ENCODE measurements at regions not wholly inside any gene's neighbourhood (a gene's known extent, or its start where the extent isn't known, plus 50 kb on each side); places are given as distances from the start of the nearest gene placed in this dataset.
A peak's percentile ranks its signal among the peaks of the same experiment; 100 is the strongest.

DNA sequence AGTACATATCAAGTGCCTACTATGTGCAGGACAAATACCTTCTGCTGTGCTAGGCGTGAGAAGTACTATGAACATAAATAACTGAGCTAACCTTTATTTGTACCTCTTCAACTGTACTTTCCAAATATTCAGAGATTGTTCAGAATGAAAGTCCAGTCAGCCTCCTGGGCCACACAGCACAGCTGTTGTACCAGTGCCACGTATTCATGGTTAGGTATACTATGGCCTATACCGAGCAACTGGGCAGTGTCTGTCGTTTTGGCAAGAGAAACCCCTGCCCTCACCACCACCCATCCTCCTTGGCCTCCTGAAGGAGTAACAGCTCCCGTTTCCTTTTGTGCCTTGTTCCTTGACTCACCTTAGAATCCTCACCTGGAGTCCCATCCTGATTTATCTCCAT is 53.0 kb downstream of the RASSF10 start:
- DNase-seq (ENCODE audit: low read depth in 2 of 2): no peak

DNA sequence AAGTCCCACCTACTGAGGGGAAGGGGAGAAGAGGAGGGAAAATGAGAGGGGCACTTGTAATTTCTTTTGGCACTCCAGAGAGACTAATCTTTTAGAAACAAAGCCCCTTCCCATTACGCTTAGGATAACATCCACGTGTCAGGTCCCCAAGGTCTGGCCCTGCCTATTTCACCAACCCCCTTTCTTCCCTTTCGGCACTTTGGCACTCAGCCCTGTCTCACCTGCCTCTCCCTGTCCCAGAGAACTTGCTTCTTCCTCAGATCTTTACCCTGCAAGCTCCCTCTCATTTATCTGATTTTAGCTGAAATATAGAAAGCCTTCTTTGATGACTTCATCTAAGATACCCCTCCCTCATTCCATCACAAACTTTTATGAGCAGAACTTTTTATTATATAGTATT is 55.5 kb downstream of the RASSF10 start:
- no peak for DNase-seq (ENCODE audit: low read depth in 2 of 2)

DNA sequence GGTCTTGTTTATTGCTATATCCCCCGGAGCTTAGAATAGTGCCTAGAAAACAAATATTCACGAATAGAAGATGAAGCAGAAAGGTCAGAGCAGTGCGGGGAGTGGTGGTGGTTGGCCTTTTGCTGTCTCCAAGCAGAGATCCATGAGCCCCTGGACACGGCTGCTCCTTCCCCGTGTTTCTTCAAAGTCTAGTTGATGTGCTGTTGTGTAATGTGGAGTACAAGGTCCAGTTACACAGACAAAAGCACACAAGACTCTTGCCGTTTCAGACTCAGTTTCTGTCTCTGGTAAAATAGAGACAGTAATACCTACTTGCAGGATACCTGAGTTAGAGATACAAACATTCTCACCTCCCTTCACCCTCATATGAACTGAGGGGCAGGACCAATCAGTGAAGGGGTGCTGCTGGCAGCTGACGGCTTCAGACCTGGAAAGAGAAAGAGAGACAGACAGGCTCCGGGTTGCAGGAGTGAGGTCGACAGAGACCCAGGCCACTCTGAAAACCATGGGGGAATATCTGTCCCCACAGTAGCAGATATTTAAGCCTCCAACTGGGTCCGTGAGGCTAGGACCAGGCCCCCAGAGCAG is 56.2 kb downstream of the RASSF10 start:
- DNase-seq (ENCODE audit: low read depth in 2 of 2): no peak

DNA sequence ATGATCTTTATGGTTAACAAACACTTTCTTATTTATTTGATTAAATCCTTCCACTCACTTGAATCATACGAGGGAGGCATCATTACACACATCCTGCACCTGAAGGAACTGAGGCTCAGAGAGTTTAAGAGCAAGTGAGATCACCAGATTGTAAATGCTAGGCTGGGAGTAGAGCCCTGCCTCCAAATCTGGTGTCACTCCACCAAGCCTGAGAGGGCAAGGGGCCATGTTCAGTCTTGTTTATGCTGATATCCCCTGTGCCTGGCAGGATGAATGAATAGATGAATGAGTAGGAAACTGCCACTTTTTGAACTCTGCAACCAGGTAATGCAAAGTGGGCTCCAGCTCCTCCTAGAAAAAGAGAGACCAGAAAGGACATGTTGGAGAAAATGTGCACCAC is 59.1 kb downstream of the RASSF10 start:
- DNase-seq (ENCODE audit: low read depth in 2 of 2): no peak

DNA sequence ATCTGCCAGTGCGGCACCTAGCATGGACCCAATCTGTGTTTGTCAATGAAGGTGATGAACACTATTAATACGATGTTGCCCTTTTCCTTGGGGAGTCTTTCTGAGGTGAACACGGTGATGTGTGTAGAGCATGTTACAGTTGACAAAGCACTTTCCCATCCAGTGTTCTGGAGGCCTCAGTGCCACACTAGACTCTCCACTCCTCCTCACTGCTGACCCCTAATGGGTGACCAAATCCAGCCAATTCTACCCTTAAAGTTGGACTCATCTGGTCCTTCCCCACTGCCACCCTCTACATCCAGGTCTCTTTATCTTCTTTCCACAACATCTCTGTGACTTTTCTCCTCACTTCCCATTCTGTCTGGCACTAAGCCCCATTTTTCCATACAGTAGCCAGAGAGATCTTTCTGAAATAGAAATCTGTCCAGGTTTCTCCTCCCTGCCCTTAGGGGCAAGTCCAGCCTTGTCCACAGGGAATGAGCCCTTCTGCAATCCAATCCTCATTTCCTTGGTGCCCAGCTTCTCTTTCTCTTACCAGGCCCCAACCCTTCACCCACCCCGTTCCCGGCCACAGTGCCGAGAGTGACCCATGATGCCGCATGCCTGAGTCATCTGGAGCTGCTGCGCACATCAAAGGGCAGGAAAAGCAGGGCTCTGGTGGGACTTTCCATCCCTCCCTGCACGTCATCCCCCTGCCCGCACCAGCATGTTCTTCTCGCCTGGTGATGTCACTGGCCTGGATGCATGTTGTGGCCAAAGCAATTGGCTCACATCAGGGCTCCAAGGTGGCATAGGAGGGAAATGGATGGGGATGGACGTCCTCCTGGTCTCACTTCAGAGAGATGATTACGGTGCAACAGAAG is 64.2 kb downstream of the RASSF10 start:
- DNase-seq (ENCODE audit: low read depth in 2 of 2): peak in 1 of 2 experiments; percentile 2

DNA sequence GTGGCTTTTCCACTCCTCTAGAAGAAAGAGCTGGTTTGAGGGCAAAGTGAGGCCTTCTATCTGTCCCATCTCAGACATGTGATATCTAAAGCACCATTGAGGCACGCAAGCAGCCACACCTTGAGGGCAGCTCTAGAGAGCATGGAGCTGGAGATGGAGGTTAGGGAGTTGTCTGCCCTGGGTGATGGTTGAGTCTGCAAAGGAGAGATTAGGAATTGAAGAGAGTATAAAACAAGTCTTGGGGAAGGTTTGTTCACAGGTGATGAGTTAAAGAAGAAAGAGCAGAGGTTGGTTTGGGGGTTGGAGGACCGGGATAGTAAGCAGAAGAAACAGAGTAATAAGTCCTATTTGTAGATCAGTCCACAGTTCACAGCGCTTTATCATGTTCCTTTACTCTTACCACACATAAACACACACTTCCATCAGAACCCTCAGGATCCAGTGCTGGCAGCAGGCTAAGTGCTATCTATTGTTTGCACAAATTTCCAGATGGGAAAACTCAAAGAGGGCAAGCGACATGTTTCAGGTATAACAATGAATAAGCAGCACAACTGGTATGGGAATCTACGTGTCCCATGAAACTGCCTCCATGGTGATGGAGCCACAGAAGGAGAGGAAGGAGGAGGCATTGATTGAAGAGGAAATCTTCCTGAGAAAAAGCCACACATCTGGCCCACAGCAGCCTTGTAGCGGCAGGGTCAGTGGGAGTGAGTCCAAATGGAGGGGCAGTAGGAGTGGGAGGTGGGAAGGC is 65.8 kb downstream of the RASSF10 start:
- no peak for DNase-seq (ENCODE audit: low read depth in 2 of 2)

DNA sequence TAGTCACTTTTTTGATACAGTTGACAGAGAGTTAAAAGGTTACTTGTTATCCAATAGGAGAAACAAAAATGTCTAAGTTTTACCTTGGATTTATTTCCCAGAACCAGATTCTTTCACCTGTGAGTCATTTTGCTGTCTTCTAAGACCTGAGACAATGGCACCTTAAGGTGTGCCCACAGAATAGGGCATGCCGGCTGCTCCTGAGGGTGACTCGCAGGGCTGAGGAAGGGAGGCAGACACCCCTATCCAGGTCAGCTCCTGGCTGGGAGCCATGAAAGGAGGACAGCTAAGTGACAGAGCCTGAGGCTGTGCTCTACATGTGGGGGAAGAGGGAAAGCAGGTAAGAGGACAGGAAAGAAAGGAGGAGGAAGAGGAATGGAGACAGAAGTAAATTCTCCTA is 67.8 kb downstream of the RASSF10 start:
- DNase-seq (ENCODE audit: low read depth in 2 of 2): no peak

DNA sequence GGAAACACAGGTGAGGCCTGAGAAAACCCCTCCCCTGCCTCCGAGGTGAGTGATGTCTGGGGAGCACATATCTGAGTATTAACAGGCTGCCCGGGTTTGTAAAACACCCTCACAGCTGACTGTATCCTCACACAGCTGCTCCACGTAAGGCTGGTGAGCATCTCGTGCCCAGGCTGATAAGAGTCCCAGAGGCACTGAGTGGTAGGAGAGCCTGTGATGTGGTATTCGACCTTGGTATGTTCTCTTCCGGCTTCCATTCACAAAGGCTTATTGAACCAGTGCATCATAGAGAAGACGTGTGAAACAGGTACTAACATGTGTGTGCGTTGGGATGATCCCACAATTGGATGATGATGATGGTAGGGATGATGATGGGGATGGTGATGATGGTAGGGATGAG is 71.7 kb downstream of the RASSF10 start:
- DNase-seq (ENCODE audit: low read depth in 2 of 2): no peak

DNA sequence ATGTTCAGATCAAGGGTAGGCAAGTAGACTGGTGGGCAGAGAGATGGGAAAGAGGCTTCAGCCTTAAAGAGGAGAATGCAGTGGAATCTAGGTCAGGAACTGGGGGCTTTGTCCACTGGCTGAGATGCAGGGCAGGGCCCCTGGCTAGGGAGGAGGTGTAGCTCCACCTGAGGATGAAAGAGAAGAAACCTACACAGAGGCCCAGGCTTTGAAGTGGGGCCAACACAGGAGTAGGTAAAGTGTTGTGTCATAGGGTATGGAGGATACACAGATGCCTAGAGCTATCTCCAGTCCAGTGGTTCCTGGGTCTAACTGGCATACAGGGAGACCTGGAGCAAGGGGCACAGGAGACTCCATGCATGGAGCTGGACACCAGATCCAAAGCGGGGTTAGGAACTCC is 73.5 kb downstream of the RASSF10 start:
- no peak for DNase-seq (ENCODE audit: low read depth in 2 of 2)

DNA sequence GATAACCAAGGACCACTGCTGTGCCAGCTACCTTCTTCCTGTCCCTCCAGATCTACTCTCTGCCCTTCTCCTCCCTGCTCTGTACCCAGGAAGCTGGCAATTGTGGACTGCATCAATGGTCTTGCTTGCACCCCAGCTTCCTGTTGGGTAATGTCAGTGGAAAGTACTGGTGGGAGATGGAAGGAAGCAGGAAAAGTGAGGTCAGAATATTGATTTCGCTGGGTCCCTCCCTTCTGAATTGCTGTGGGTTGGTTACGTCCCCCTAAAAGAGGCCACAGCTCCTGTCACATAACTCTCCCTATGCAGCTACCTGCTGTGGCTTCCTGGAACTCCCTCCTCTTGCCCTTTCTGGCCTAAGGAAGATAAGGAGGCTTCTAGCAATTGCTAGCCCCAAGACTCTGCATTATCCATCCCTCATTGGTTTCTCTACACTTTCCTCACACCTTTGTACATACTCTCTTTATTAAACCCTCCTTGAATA is 81.2 kb downstream of the RASSF10 start:
- DNase-seq (ENCODE audit: low read depth in 2 of 2): no peak

DNA sequence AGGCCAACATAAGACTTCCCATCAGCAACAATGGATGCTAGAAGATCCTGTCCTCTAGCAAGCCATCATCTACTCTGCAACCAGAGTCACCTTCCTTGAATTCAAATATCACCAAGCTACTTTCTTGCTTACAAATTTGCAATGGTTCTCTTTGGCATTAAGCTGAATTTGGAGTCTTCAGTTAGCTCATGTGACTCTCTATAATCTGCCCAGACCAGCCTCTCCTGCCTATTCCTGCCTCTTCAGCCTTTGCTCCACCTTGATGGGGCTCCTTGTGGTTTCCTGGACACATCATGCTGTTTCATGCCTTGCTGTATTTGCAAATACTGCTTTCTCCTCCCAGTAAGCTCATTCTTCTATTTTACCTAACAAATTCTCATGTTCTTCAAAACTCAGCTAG is 82.3 kb downstream of the RASSF10 start:
- DNase-seq (ENCODE audit: low read depth in 2 of 2): no peak

DNA sequence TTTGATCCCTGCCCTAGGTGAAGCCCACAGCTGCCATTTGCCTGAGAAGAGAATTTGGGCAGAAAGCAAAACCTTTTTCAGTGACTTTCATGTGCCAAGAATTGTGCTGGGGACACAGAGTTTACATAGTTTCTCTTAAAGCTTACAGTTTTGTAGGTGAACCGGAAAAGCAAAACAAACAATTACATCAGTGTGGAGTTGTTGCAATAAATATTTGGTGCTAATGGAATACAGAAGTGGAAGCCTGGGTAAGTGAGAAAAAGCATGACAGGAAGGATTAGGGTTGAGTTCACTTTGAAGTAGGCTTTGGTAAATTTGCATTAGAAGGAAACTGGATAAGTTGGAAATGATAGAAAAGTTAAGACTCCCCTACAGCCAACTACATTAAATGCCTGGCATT is 82.7 kb downstream of the RASSF10 start:
- no peak for DNase-seq (ENCODE audit: low read depth in 2 of 2)

DNA sequence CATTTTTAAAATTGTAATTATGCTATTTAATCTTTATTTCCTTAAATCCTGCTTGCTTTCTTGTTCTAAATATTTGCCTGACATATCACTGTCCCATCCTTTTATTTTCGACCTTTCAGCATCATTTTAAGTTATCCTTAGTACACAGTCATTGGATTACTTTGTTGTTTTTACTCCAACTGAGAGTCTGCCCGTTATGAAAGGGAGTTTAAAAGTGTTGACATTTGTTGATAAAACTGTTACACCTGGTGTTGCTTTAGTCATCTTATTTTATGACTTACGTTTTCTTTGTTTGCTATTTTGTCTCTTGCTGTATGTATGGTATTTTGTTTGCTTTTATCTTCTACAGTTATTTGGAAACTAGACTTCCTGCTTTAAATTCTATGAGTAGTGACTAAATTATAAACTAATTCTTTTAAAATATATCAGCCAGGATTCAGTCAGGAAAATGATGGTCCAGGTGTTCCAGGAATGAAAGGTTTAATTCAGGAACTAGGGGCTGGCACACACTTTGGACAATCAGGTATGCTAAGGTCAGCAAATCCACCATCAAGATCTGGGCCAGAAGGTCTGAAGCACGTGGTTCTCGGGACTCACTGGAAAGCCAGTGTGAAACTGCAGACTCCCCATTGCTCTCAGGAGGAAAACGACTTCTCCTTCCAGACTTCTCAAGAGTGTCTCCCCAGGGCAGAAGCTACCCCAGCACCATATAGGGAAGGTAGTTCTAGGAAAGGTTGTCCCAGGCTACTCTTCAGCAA is 86.0 kb downstream of the RASSF10 start:
- DNase-seq (ENCODE audit: low read depth in 2 of 2): no peak

DNA sequence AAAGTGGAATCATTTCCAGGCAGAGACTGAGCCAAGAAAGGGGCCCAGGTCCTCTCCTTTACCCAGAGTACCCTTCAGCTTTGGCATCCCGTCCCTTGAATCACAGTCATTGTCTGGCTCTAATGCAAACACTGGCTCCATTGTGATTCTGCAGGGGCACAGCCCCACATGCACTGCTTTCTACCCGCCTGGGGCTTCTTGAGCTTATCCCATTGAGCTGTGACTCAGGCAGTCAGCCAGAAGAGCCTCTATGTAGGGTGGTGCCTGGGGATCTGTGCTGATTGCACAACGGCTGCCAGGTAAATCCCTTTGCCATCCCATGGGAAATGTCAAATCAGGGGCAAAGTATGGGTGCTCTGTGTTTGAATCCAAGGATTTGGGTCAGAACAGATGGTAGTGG is 88.9 kb downstream of the RASSF10 start:
- no peak for DNase-seq (ENCODE audit: low read depth in 2 of 2)

DNA sequence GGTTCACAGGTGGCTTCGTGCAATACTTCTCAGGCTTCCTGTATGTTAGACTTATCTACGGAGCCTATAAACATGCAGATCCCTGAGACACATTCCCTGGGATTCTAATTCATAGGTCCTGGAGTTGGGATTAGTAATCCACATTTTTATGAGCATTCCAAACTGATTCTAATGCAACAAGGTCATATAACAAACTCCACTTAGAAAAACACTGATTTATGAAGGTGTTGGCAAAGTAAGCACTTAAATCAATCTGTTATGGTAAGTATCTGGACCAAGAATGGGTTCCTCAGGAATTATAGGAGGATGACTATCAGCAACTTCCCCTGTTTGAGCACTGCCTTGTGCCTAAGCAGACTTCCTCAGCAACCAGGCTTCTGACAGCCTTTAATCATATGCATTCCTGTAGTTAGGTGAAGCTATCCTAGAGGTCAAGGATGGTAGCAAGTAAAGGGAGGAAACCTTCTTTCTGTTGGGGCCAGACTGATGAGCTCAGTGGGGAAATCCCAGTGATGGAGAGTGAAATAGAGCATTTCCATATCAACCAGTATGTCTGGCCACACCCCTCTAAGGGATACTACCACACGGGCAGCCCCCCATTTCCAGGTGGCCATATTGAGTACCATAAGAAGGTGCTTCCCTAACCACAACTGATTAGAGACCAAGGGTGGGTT is 89.6 kb downstream of the RASSF10 start:
- DNase-seq (ENCODE audit: low read depth in 2 of 2): no peak

DNA sequence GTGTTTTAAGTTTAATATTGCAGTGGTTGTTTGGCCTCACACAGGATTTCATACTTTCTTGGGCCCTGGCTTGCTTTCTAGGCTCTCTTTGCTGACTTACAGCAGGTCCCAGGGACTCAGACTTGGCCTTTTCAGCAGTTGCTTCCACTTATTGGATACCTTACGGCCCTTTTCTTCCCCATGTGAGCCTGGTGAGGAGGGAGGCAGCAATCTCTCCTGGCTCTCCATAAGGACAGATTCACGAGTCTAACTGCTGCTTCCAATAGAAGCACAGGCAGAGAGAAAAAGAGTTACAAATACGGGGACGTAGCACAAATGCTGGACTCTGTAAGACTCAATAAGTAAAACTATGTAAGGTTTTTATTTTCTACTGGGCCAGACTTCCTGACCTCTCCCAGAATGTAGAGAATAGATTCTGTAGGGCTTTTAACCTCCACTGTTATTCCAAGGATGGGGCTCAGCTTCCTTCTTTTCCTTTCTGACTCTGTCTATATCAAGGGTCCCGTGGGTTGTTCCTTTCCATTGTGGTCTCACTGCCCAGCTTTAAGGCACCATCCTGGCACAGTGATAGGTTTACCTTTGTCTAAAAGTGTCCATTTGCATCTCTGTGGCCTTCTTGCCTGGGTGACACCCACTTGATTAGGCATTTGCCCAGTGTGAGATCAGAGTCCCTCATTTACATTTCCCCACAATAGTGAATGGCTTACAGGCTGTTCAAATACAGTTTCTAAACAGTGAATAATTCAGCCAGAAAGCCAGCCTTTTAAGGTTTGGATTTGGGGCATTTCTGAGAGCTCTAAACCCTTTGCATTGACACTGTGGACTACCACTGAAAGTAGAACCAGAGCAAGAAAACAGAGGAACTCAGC is 92.8 kb downstream of the RASSF10 start:
- DNase-seq (ENCODE audit: low read depth in 2 of 2): no peak

DNA sequence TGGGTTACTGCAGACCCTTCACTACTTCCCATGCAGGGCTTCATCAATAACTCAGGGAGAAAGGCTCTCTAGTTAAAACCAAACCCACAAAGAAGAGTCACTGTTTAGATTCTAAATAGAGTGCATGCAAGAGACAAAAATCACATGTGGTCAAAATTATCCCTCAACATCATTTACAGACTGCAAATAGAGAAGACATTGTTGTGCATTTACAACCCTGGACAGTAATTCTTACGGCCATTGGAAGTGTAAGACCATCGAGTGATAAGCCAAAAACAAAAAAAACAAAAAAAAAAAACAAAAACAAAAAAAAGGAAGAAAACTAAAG is 93.4 kb downstream of the RASSF10 start:
- DNase-seq (ENCODE audit: low read depth in 2 of 2): no peak

DNA sequence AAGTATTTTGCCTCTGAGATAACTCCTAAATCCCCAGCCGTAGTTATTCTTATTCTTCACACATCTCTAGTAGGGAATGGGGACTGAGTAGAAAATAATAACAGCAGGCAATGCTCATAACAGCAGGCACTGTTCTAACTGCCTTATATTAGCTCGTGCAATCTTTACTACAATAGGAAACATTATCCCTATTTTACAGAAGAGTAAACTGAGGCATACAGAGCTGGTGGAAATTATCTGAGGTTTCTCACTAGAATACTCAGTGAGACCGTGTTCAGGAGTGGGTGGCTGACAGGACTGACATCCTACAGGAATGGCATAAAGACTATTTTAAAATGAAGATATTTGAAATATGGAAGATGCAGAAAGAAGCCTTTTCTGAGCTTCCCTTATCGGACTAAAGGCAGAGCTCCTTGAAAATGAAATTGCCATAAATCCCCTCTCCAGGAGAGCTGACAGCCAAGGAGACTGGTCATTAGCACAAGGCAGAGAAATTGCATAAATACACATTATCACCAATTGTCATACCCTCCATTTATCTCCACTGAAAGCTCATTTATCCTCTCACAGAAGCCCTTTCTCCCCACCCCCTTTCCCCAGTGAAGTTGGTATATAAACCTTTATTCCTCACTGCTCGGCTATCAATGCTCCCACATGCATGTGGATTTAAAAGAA is 93.9 kb downstream of the RASSF10 start:
- DNase-seq (ENCODE audit: low read depth in 2 of 2): no peak

DNA sequence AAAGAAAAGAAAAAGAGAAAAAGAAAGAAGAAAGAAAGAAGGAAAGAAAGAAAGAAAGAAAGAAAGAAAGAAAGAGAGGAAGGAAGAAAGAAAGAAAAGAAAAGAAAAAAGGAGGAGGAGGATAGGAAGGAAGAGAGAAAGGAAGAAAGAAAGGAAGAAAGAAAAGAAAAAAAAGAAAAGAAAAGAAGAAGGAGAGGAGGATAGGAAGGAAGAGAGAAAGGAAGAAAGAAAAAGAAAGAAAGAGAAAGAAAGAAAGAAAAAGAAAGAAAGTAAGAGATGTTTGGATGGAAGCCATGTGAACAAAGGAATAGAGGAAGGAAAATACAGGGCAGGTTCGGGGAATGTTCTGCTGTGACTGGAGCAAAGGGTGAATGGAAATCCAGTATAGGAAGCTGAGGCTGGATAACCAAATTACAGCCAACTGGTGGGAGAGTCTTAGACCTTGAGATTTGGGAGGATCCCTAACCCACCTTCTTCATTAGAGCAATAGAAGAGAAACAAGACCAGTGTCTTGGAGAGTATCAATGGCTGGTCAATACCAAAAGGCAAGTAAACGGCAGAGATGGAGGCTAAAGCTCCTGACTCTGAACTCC is 94.9 kb downstream of the RASSF10 start:
- DNase-seq (ENCODE audit: low read depth in 2 of 2): no peak

Data from fibroblast of skin of left biceps (primary cell).